Stimulated activated CD4-positive, alpha-beta T cell treated with anti-CD3 and anti-CD28 coated beads, Interleukin-12 subunit alpha, Interleukin-12 subunit beta, amount 100 ng/mL, for 24 hours (primary cell): ENCODE measurements at regions not wholly inside any gene's neighbourhood (a gene's known extent, or its start where the extent isn't known, plus 50 kb on each side); places are given as distances from the start of the nearest gene placed in this dataset.

ENCODE experiments used
- DNase-seq, 2 experiments: peaks; one replicate each; pipeline ENCODE4 v3.0.0-alpha.2; 2020; ENCODE audit warnings: low read depth in 2 of 2

DNA sequence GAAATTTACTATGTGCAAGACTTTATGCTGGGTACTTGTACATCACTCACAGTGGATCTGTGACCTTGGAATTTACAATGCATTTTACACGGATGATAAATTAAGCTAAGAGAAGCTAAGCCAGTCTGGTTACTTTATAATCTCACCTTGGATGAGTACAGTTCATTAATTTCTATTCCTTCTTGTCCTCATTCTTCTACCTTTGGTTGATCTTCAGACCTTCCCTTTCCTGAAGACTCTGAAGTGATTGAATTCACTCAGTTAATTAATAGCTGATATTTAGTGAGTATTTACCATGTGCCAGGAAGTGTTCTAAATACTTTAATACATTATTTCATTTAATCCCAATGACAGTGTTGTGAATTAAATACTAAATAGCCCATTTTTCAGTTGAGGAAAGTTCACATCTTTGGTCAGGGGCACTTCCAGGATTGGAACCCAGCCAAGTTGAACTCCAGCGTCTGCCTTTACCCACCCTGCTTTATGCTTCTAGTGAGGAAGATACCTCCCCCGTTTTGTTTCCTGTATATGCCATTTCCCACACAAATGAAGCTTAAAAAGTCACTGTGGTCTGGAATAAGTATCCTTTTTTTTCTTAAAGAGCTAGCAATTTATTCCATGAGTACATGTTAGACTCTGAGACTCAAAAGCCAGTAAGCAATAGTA lies 146.6 kb downstream of the TLR5 start:
- no peak for DNase-seq

- no peak for DNase-seq
These were observed 142.4 kb downstream of the TLR5 start for GRCh38 chr1:223000632-223001031.

DNA sequence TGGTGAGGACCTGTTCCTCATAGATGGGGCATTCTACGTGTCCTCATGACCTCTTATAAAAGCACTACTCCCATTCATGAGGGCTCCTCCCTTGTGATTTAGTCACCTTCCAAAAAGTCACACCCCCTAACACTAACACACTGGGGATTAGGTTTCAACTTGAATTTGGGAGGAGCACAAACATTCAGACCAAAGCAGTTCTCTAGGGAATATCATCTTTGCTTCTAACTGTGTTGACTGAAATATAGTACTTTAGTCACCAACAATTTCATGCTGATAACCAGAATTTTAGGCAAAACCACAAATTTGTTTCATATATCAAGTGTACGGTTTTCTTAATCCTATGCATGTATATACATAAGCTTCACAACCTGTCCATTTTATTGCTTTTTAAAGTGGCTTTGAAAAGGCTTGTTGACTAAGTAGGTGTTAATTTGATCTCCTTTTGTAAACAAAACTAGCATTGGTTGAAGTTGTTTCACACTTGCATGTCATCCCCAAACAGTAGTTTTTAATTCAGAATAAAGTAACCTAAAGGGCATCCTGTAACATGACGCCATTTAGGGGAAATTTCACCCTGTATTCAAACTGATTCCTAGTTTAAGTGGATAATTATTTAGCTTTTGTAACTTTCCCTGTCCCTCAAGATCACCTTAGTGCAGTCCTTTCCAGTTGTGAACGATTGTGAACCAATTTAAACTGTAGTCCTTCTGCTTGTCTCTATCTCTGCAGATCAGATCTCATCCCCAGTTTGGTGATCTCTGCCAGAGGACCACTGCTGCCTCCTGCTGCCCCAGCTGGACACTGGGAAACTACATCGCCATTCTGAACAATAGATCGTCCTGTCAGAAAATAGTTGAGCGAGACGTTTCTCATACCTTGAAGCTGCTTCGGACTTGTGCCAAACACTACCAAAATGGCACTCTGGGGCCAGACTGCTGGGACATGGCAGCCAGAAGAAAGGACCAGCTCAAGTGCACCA lies 141.1 kb downstream of the TLR5 start:
- DNase-seq: no peak

DNA sequence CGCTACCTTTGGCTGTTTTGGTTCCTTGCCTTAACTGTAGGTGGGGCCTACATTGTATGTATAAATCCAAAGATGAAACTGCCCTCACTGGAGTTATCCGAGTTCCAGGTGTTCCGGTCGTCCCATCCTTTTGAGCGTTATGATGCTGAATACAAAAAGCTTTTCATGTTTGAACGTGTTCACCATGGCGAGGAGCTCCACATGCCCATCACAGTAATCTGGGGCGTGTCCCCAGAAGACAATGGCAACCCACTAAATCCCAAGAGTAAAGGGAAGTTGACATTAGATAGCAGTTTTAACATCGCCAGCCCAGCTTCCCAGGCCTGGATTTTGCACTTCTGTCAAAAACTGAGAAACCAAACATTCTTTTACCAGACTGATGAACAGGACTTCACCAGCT lies 139.5 kb downstream of the TLR5 start:
- DNase-seq: no peak

DNA sequence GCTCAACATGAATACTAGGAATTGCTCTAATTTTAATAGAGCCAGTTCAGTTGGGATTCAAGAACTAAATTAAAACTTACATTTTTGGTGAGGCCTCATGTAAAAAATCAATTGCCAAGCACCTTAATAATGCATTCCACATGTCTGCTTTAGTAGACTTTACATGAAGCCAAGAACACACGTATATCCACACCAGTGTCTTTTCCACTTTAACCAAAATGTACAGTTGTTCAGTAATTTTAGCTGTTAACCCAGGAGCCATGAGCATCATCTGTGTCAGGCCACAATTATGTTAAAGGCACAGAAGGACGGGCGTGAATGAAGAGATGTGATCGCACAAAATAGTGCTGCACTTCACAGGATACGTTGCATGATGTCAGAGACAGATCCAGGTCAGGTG lies 136.7 kb downstream of the TLR5 start:
- DNase-seq: no peak

- no peak for DNase-seq
These were observed 136.0 kb downstream of the TLR5 start for GRCh38 chr1:223006917-223007648.

GRCh38 chr1:223007935-223008334 lies 135.1 kb downstream of the TLR5 start:
- DNase-seq: no peak

DNA sequence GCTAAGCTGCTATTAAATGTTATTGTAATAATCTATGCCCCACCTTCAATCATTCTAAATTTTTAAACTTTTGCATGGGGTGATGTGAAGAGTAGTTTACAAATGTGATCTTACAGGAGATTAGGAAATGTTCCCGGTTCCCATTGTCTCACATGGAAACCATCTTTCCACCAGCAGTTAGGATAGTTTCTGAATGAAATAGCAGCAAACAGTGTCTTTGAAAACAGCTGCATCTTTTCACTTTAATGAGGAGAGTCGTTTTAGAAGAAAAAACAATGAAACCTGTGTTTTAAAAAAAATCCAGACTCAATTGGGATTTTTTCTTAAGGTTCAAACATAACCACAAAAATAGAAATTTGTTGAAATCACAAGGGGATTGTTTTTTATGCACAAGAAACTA lies 134.2 kb downstream of the TLR5 start:
- DNase-seq: no peak

- no peak for DNase-seq
These were observed 133.6 kb downstream of the TLR5 start for GRCh38 chr1:223009406-223009805.

DNA sequence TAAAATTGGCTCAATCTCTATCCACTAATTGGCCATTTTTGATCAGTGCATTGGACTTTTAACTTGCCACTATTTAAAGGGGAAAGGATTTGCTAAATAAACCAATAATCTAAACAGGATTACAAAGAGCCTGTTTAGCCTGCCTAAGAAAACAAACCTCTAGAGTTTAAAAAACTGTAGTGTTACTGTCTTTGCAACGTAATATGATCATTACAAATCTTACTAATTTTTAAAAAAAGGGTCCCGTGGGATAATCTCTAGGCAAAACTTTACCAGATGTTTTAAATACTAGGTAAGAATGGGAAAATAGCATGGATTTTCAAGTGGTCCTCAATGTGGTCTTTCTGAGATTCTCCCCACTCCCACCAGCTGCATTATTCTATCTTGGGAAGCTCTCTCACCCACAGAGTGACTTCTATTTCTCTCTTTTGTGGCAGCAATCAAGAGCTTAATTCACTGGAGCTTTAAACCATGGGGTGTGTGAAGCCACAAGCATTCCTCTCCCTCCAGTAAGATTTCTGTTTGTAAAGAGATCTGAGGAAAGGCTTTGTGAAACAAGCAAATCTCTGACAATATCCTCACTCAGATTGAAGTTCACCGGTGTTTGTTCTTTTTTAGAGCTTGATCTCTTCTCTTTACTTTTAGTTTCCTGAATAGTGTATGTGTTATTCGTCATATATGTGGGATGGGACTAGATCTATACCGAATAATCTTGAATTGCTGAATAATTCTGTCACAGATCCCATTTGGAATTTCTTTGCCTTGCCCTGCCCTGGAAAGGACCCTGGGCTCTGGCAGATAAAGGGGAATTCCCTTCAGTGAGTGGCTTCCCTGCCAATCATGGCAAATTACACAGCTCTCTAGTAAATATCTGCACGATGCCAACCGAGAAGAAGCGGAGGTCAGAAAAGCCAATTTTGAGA lies 132.2 kb downstream of the TLR5 start:
- no peak for DNase-seq

GRCh38 chr1:223011505-223011856 lies 131.6 kb downstream of the TLR5 start:
- no peak for DNase-seq

DNA sequence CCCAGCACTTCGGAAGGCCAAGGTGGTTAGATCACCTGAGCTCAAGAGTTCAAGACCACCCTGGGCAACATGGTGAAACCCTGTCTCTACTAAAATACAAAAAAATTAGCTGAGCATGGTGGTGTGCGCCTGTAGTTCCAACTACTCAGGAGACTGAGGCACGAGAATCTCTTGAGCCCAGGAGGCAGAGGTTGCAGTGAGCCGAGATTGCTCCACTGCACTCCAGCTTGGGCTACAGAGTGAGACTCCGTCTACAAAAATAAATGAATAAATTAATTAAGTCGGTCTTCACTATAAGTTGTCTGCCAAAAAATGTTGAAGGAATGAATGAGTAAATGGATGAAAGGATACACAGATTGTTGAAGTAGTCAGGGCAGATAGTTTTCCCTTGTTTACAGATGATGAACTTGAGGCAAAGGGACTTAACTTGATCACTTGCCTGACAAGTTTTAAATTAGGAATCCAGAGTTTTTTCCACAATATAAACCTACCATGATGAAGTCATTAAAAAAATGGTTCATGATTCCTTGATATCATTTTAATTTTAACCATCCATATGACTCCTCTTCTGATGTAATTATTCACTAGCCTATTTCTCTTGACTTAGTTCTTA lies 130.8 kb downstream of the TLR5 start:
- DNase-seq: no peak

DNA sequence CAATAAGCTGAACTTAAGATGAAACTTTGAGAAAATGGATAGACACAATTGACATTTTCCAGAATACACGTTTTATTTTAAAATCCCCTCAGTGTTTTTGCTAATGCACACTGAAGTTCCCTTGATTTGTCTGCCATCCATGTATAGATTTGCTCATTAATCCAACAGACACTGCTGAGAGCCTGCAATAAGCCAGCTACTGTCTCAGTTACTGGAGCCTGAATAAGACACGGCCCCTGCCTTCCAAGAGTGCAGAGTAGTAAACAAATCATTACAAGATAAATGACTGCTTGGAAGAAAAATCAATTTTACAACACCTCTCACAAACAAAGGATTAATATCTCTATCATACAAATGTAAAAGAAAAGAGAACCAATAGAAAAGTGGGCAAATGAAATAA lies 130.1 kb downstream of the TLR5 start:
- no peak for DNase-seq

DNA sequence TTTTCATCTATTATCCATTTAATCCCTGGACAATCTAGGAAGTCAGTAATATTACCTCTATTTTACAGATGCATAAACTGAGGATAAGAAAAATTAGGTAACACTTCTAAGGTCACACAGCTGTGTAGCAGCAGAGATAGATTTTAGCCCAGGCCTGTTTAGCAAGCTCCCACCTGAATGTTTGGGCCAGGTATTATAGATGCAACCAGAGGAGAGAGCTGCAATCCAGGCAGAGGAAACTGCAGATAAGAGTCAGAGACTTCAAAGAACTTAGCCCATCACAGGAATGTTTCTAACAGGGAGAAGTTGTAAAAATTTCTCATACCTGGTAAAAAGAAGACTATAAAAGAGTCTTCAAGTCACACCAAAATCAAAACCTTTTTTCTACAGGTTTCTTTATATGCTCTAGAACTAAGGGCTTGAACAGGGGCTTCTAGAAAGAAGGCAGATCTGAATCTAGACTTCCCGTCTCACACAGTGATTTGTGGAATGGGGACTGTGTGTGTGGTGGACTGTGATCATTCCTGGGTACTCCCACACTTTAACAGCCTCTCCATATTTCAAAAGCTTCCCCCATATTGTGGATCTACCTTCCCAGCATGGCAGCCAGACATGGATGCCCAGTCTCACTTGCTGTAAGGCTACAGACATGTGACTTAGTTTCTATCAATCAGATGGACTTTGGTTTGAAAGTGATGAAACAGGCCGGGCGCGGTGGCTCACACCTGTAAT lies 128.7 kb downstream of the TLR5 start:
- DNase-seq: no peak

GRCh38 chr1:223016381-223016780 lies 126.7 kb downstream of the TLR5 start:
- no peak for DNase-seq

GRCh38 chr1:223016890-223017289 lies 126.2 kb downstream of the TLR5 start:
- DNase-seq: no peak

- DNase-seq: no peak
These were observed 125.8 kb downstream of the TLR5 start for GRCh38 chr1:223017291-223017690.

DNA sequence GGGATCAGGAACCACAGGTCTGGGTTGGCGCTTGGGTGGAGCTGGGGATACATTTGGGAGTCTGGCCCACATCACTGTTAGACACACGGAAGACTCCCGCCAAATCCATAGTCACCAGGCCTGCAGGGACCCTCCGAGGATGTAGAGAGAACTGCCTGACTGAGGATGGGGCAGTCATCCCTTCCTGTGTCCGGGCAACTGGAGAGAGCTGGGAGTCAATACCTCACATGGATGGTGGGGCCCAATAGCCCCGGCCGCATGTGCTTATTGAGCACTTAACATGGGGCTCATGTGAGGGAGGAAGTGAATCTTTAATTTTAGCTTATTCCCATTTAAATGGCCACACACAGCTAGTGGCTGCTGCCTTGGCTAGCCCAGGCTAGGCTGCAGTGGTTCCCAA lies 124.5 kb downstream of the TLR5 start:
- no peak for DNase-seq

GRCh38 chr1:223019256-223019655 lies 123.8 kb downstream of the TLR5 start:
- no peak for DNase-seq

GRCh38 chr1:223020770-223021169 lies 122.3 kb downstream of the TLR5 start:
- DNase-seq: no peak
